Tibial artery (tissue), 4 donors: ENCODE measurements at regions not wholly inside any gene's neighbourhood (a gene's known extent, or its start where the extent isn't known, plus 50 kb on each side); places are given as distances from the start of the nearest gene placed in this dataset.

ENCODE experiments used
- DNase-seq, 2 donors: peaks; one replicate each; pipeline ENCODE4 v3.0.0-alpha.2; 2019
- H3K27ac ChIP-seq, 2 donors: fragments of 200-600 bp; sonication (generic) in 1 of 2; 1 replicate in 1 of 2; 2 replicates in 1 of 2; pipeline ENCODE4 v1.5.1; 2018 to 2019; ENCODE audit warnings: mild to moderate bottlenecking in 1 of 2
- H3K27me3 ChIP-seq, 2 donors: fragments of 200-600 bp; sonication (generic) in 1 of 2; one replicate each; pipeline versions ENCODE4 v1.5.1 to v1.6.0; 2016 to 2019
- H3K36me3 ChIP-seq, 3 donors: fragments of 200-600 bp; sonication (generic) in 2 of 3; one replicate each; pipeline ENCODE4 v1.5.1; 2016 to 2019; ENCODE audit warnings: mild to moderate bottlenecking in 2 of 3
- H3K4me1 ChIP-seq, 4 donors: fragments of 200-600 bp; sonication (generic) in 2 of 4; 1 replicate in 3 of 4; 2 replicates in 1 of 4; pipeline ENCODE4 v1.5.1; 2016 to 2019
- H3K4me3 ChIP-seq, 2 donors: fragments of 200-600 bp; sonication (generic) in 1 of 2; 1 replicate in 1 of 2; 2 replicates in 1 of 2; pipeline ENCODE4 v1.5.1; 2018 to 2019; ENCODE audit warnings: mild to moderate bottlenecking in 2 of 2
- H3K9me3 ChIP-seq, 3 donors: fragments of 200-600 bp; sonication (generic) in 1 of 3; one replicate each; pipeline ENCODE4 v1.5.1; 2016 to 2019
- CTCF ChIP-seq, 2 experiments: fragments of 200-600 bp in 1 of 2; fragments of 450-650 bp in 1 of 2; IDR thresholded peaks; one replicate each; pipeline ENCODE4 v1.5.1; 2017 to 2019; ENCODE audit warnings: antibody characterized with exemption in 2 of 2, mild to moderate bottlenecking in 1 of 2, moderate library complexity in 1 of 2
- intact Hi-C: fragments of 100-400 bp; cut with DNase I; formaldehyde crosslinking; loops from one replicate; pipeline ENCODE4 v1.15.0; 2023; ENCODE audit warnings: low total_unique reads

- no peak for TF ChIP-seq CTCF (IDR thresholded peaks at IDR 0.05)
- Histone ChIP-seq H3K27ac (no peak overlapping the region), H3K27me3 (no peaks in the 10 kb centered on the region), H3K9me3 (no peaks in the 10 kb centered on the region), H3K4me3 (no peak overlapping the region), H3K36me3 (no peaks in the 10 kb centered on the region), H3K4me1 (no peaks in the 10 kb centered on the region)
- intact Hi-C loops = no loop called here
- DNase-seq = no peak
Measured at GRCh38 chr6:142605922-142606485, 304.2 kb downstream of the ADGRG6 start.

GRCh38 chr6:142612956-142613355 lies 311.1 kb downstream of the ADGRG6 start:
- no peak overlapping the region for H3K4me3 ChIP-seq
- no peak for DNase-seq
- no peaks in the 10 kb centered on the region for H3K9me3 ChIP-seq
- H3K4me1 ChIP-seq = no peaks in the 10 kb centered on the region
- no peak for TF ChIP-seq CTCF (IDR thresholded peaks at IDR 0.05)
- no peaks in the 10 kb centered on the region for H3K36me3 ChIP-seq
- H3K27me3 ChIP-seq = no peaks in the 10 kb centered on the region
- no peak overlapping the region for H3K27ac ChIP-seq
- intact Hi-C loops = no loop called here

GRCh38 chr6:142613981-142614380 lies 312.2 kb downstream of the ADGRG6 start:
- intact Hi-C loops = no loop called here
- TF ChIP-seq CTCF (IDR thresholded peaks at IDR 0.05) = no peak
- no peaks in the 10 kb centered on the region for H3K27me3 ChIP-seq
- H3K36me3 ChIP-seq = no peaks in the 10 kb centered on the region
- H3K9me3 ChIP-seq = no peaks in the 10 kb centered on the region
- H3K27ac ChIP-seq = no peak overlapping the region
- no peaks in the 10 kb centered on the region for H3K4me1 ChIP-seq
- DNase-seq = no peak
- no peak overlapping the region for H3K4me3 ChIP-seq

GRCh38 chr6:142617158-142617557 lies 315.4 kb downstream of the ADGRG6 start:
- intact Hi-C loops = no loop called here
- no peak for TF ChIP-seq CTCF (IDR thresholded peaks at IDR 0.05)
- DNase-seq = no peak
- no peaks in the 10 kb centered on the region for H3K36me3 ChIP-seq
- H3K4me1 ChIP-seq = no peaks in the 10 kb centered on the region
- H3K4me3 ChIP-seq = no peak overlapping the region
- no peaks in the 10 kb centered on the region for H3K9me3 ChIP-seq
- H3K27ac ChIP-seq = no peak overlapping the region
- no peaks in the 10 kb centered on the region for H3K27me3 ChIP-seq

- Histone ChIP-seq H3K27me3 (no peaks in the 10 kb centered on the region), H3K36me3 (no peaks in the 10 kb centered on the region), H3K27ac (no peak overlapping the region), H3K4me1 (no peaks in the 10 kb centered on the region), H3K9me3 (no peaks in the 10 kb centered on the region), H3K4me3 (no peak overlapping the region)
- TF ChIP-seq CTCF (IDR thresholded peaks at IDR 0.05) = no peak
- intact Hi-C loops = no loop called here
- no peak for DNase-seq
Measured at GRCh38 chr6:142621822-142622221, 320.0 kb downstream of the ADGRG6 start.
